Naive thymus-derived CD8-positive, alpha-beta T cell (primary cell): ENCODE measurements at regions not wholly inside any gene's neighbourhood (a gene's known extent, or its start where the extent isn't known, plus 50 kb on each side); places are given as distances from the start of the nearest gene placed in this dataset.

Source experiments
- ATAC-seq, 2 donors: fragments of 150-1000 bp; cut with Tn5 transposase in 1 of 2; sonication (Bioruptor Pico), chemical (Tn5 transposase) in 1 of 2; 1 replicate in 1 of 2; 2 replicates in 1 of 2; pipeline ENCODE4 v1.10.0; 2021; ENCODE audit warnings: mild to moderate bottlenecking in 2 of 2, moderate library complexity in 2 of 2
- POLR2A ChIA-PET: fragments of 350-600 bp; sonication (Branson Sonifier 250); formaldehyde crosslinking; loops from one replicate; lab custom pipeline; 2021; ENCODE audit warnings: antibody characterized with exemption; lab: Charles Lee
- DNase-seq, 10 donors: peaks; one replicate each; pipeline versions ENCODE4 v3.0.0 to v3.0.0-alpha.2; 2020 to 2022
- H3K27ac Mint-ChIP-seq, 10 donors: one replicate each; pipeline ENCODE4 v1.8.0; 2020 to 2022; ENCODE audit warnings: mild to moderate bottlenecking in 10 of 10, mixed read lengths in 10 of 10, moderate library complexity in 4 of 10, inconsistent platforms in 1 of 10
- H3K27me3 Mint-ChIP-seq, 5 donors: one replicate each; pipeline ENCODE4 v1.8.0; 2021 to 2022; ENCODE audit warnings: mixed read lengths in 5 of 5
- H3K36me3 Mint-ChIP-seq, 3 donors: one replicate each; pipeline ENCODE4 v1.8.0; 2020 to 2022; ENCODE audit warnings: mixed read lengths in 3 of 3, mild to moderate bottlenecking in 2 of 3, inconsistent platforms in 1 of 3
- H3K4me1 Mint-ChIP-seq, 4 donors: one replicate each; pipeline ENCODE4 v1.8.0; 2021 to 2022; ENCODE audit warnings: mixed read lengths in 4 of 4
- H3K4me3 Mint-ChIP-seq, 10 donors: one replicate each; pipeline ENCODE4 v1.8.0; 2020 to 2022; ENCODE audit warnings: mild to moderate bottlenecking in 10 of 10, mixed read lengths in 10 of 10, moderate library complexity in 6 of 10, inconsistent platforms in 1 of 10
- H3K9me3 Mint-ChIP-seq, 9 donors: one replicate each; pipeline ENCODE4 v1.8.0; 2020 to 2022; ENCODE audit warnings: mixed read lengths in 9 of 9, mild to moderate bottlenecking in 3 of 9, inconsistent platforms in 1 of 9, moderate library complexity in 1 of 9

- Mint-ChIP-seq H3K4me3 (no peak overlapping the region), H3K4me1 (no peaks in the 10 kb centered on the region), H3K36me3 (no peaks in the 10 kb centered on the region), H3K27ac (no peak overlapping the region), H3K27me3 (no peaks in the 10 kb centered on the region), H3K9me3 (peaks cover 0 to 18% (median 10%) of the 10 kb centered on the region in 9 donors)
- DNase-seq (no peak), ATAC-seq (no peak)
- POLR2A ChIA-PET = interaction anchor here (0.6 kb wide), 1 partner anchor 533 kb away, joined by 3 read pairs; no protein-coding TSS in a partner anchor
Observed at GRCh38 chr14:27205036-27205435, 607.2 kb upstream of the NOVA1 start.

GRCh38 chr14:27211741-27212140 is 613.9 kb upstream of the NOVA1 start:
- Mint-ChIP-seq H3K36me3 (no peaks in the 10 kb centered on the region), H3K4me3 (no peak overlapping the region), H3K9me3 (peaks cover under 1 to 41% (median 10%) of the 10 kb centered on the region in 9 donors), H3K27ac (no peak overlapping the region), H3K4me1 (no peaks in the 10 kb centered on the region), H3K27me3 (no peaks in the 10 kb centered on the region)
- DNase-seq (no peak), ATAC-seq (no peak)
- POLR2A ChIA-PET = no interaction called here

DNA sequence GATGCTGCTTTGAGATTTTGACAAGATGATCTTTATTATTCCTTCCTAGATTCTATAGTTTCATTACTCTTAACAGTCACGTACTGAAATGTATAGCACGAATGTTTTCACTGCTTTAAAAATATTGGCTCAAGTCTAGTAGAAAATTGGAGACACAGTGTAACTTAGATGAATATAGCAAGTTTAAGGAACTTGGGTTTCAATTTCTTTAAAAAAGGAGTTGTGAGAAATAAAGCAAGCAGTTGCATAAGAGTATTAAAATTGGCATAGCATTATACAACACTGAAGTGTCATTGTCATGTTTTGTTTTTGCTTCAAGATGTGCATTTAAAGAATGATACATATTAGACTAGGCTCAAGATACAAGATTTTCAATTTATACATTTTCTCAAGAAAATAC is 624.8 kb upstream of the NOVA1 start:
- no peaks in the 10 kb centered on the region for H3K4me1 Mint-ChIP-seq
- H3K27me3 Mint-ChIP-seq = no peaks in the 10 kb centered on the region
- POLR2A ChIA-PET = no interaction called here
- H3K9me3 Mint-ChIP-seq = peaks cover 17 to 46% (median 30%) of the 10 kb centered on the region in 9 donors
- no peak for ATAC-seq
- no peak for DNase-seq
- H3K36me3 Mint-ChIP-seq = peaks cover 0 to 22% (median 0%) of the 10 kb centered on the region in 3 donors
- no peak overlapping the region for H3K4me3 Mint-ChIP-seq
- H3K27ac Mint-ChIP-seq = no peak overlapping the region

GRCh38 chr14:27223906-27224305 is 626.1 kb upstream of the NOVA1 start:
- Mint-ChIP-seq H3K27me3 (no peaks in the 10 kb centered on the region), H3K36me3 (peaks cover 0 to 16% (median 0%) of the 10 kb centered on the region in 3 donors), H3K27ac (no peak overlapping the region), H3K9me3 (peaks cover 13 to 47% (median 25%) of the 10 kb centered on the region in 9 donors), H3K4me1 (no peaks in the 10 kb centered on the region), H3K4me3 (no peak overlapping the region)
- DNase-seq (no peak), ATAC-seq (no peak)
- POLR2A ChIA-PET = no interaction called here

GRCh38 chr14:27228053-27228452 is 630.2 kb upstream of the NOVA1 start:
- H3K36me3 Mint-ChIP-seq = peaks cover 0 to 8% (median 0%) of the 10 kb centered on the region in 3 donors
- POLR2A ChIA-PET = no interaction called here
- ATAC-seq (no peak), DNase-seq (no peak)
- H3K4me3 Mint-ChIP-seq = no peak overlapping the region
- peaks cover 5 to 27% (median 14%) of the 10 kb centered on the region in 9 donors for H3K9me3 Mint-ChIP-seq
- H3K27ac Mint-ChIP-seq = no peak overlapping the region
- no peaks in the 10 kb centered on the region for H3K4me1 Mint-ChIP-seq
- no peaks in the 10 kb centered on the region for H3K27me3 Mint-ChIP-seq

- no peak overlapping the region for H3K27ac Mint-ChIP-seq
- no peak overlapping the region for H3K4me3 Mint-ChIP-seq
- peaks cover 12 to 38% (median 15%) of the 10 kb centered on the region in 9 donors for H3K9me3 Mint-ChIP-seq
- ATAC-seq (no peak), DNase-seq (no peak)
- H3K27me3 Mint-ChIP-seq = no peaks in the 10 kb centered on the region
- H3K4me1 Mint-ChIP-seq = no peaks in the 10 kb centered on the region
- POLR2A ChIA-PET = no interaction called here
- peaks cover 0 to 8% (median 0%) of the 10 kb centered on the region in 3 donors for H3K36me3 Mint-ChIP-seq
Observed at GRCh38 chr14:27234331-27234730, 636.5 kb upstream of the NOVA1 start.

- no peak overlapping the region for H3K4me3 Mint-ChIP-seq
- H3K9me3 Mint-ChIP-seq = peaks cover 11 to 38% (median 13%) of the 10 kb centered on the region in 9 donors
- ATAC-seq (no peak), DNase-seq (no peak)
- H3K27ac Mint-ChIP-seq = no peak overlapping the region
- no peaks in the 10 kb centered on the region for H3K4me1 Mint-ChIP-seq
- no peaks in the 10 kb centered on the region for H3K27me3 Mint-ChIP-seq
- H3K36me3 Mint-ChIP-seq = no peaks in the 10 kb centered on the region
- POLR2A ChIA-PET = no interaction called here
Observed at GRCh38 chr14:27236601-27237000, 638.8 kb upstream of the NOVA1 start.

DNA sequence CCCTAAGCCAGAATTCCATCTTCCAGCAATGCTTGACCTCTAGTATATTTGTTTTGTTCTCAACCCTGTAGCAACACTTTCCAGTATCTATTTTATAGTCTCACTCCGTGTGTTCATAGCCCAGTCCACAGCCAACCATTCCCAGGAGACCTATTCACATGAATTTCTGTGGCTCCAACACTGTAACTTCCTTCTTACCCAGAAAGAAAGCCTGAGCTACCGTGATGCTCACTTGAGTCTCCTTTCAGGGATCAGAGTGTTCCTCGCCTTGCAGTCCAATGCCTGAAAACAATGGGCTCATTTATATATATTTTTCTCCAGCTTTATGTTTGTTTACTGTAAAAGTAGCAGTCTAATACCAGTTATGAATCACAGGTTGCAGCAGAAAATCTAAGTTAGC is 645.0 kb upstream of the NOVA1 start:
- Mint-ChIP-seq H3K27me3 (no peaks in the 10 kb centered on the region), H3K9me3 (peaks cover 10 to 52% (median 19%) of the 10 kb centered on the region in 9 donors), H3K4me1 (no peaks in the 10 kb centered on the region), H3K4me3 (no peak overlapping the region), H3K36me3 (no peaks in the 10 kb centered on the region), H3K27ac (no peak overlapping the region)
- DNase-seq (no peak), ATAC-seq (no peak)
- POLR2A ChIA-PET = no interaction called here

DNA sequence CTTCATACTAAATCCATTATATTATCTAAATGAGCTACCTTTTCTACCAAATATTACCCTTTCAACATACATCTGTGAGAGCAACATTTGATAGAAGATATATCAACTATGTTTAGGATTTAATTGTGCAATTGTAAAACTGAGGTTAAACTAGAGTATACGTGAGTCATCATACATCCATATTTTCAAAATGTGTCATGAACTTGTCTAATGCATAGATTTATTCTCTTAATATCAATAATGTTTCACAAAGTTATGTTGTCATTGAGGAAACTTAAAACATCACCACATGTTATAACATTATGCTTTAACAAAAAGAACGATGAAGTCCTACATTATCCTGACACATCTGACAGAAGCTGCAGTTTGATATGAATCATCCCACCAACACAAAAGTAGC is 645.5 kb upstream of the NOVA1 start:
- POLR2A ChIA-PET = no interaction called here
- H3K9me3 Mint-ChIP-seq = peaks cover 7 to 51% (median 19%) of the 10 kb centered on the region in 9 donors
- no peaks in the 10 kb centered on the region for H3K27me3 Mint-ChIP-seq
- ATAC-seq = no peak
- no peaks in the 10 kb centered on the region for H3K4me1 Mint-ChIP-seq
- DNase-seq = no peak
- no peak overlapping the region for H3K4me3 Mint-ChIP-seq
- H3K36me3 Mint-ChIP-seq = no peaks in the 10 kb centered on the region
- no peak overlapping the region for H3K27ac Mint-ChIP-seq

DNA sequence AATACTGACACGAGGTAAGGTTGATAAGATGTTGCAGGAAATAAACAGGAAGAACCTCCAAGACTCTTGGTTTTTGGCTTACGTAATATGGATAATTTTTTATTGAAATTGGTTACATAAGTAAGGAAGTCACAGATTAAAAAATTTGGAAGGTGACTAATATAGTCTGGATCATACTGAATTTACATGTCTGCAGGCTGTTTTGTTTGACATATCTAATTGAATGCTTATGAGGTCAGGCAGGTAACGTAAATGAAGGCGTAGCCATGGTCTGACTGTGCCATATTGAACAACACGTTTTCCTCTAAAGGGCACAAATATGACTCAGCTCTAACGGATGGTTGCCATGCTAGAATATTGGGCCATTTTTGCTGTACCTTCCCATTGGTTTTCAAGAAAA is 648.1 kb upstream of the NOVA1 start:
- Mint-ChIP-seq H3K4me1 (no peaks in the 10 kb centered on the region), H3K27ac (no peak overlapping the region), H3K27me3 (no peaks in the 10 kb centered on the region), H3K9me3 (peaks cover 0 to 63% (median 29%) of the 10 kb centered on the region in 9 donors), H3K4me3 (no peak overlapping the region), H3K36me3 (no peaks in the 10 kb centered on the region)
- ATAC-seq (no peak), DNase-seq (no peak)
- POLR2A ChIA-PET = no interaction called here

GRCh38 chr14:27253966-27254365 is 656.1 kb upstream of the NOVA1 start:
- DNase-seq (no peak), ATAC-seq (no peak)
- no peak overlapping the region for H3K27ac Mint-ChIP-seq
- H3K4me3 Mint-ChIP-seq = no peak overlapping the region
- H3K4me1 Mint-ChIP-seq = no peaks in the 10 kb centered on the region
- H3K9me3 Mint-ChIP-seq = peaks cover 0 to 40% (median 19%) of the 10 kb centered on the region in 9 donors
- POLR2A ChIA-PET = no interaction called here
- no peaks in the 10 kb centered on the region for H3K36me3 Mint-ChIP-seq
- H3K27me3 Mint-ChIP-seq = no peaks in the 10 kb centered on the region

DNA sequence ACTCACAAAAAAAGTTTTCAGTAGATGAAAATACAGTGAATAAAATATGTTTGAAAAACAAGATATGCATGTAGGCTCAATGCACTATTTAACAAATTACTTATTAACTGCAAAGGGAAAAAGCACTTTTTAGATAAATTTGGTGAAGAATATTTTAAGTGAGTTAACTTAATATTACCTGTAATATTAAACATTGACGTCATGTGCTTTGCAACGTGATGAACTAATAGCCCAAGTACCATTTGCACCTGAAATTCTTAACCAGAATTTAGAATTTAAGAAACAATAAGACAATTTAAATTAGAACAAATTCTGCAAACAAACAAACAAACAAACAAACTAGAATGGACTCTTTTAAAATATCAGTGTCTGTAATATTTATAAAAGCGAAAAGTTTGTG is 659.0 kb upstream of the NOVA1 start:
- DNase-seq (no peak), ATAC-seq (no peak)
- POLR2A ChIA-PET = no interaction called here
- no peaks in the 10 kb centered on the region for H3K27me3 Mint-ChIP-seq
- peaks cover 0 to 36% (median 15%) of the 10 kb centered on the region in 9 donors for H3K9me3 Mint-ChIP-seq
- no peaks in the 10 kb centered on the region for H3K4me1 Mint-ChIP-seq
- H3K27ac Mint-ChIP-seq = no peak overlapping the region
- H3K36me3 Mint-ChIP-seq = no peaks in the 10 kb centered on the region
- H3K4me3 Mint-ChIP-seq = no peak overlapping the region

GRCh38 chr14:27267876-27268275 is 670.0 kb upstream of the NOVA1 start:
- Mint-ChIP-seq H3K27me3 (no peaks in the 10 kb centered on the region), H3K4me3 (no peak overlapping the region), H3K9me3 (peaks cover 4 to 36% (median 13%) of the 10 kb centered on the region in 9 donors), H3K27ac (no peak overlapping the region), H3K4me1 (no peaks in the 10 kb centered on the region), H3K36me3 (no peaks in the 10 kb centered on the region)
- DNase-seq (no peak), ATAC-seq (no peak)
- POLR2A ChIA-PET = no interaction called here

DNA sequence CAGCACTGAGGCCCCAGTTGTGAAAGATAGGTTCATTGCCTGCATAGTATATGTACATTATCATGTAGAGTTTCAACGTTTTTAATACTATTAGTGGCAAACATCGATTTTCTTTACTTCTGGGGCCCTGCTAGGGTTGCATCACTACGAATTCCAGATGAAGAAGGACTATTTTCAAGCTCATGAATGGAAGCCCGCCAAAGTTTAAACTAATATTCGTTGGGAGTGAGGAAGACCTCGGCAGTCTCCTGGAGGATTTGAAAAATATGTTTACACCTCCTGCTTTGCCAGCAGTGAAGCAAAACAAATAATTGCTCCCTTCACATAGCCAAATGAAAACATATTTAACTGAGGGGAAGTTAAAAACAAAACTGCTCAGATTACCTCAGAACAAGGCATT is 672.9 kb upstream of the NOVA1 start:
- peaks cover 6 to 32% (median 16%) of the 10 kb centered on the region in 9 donors for H3K9me3 Mint-ChIP-seq
- no peaks in the 10 kb centered on the region for H3K27me3 Mint-ChIP-seq
- no peaks in the 10 kb centered on the region for H3K36me3 Mint-ChIP-seq
- H3K27ac Mint-ChIP-seq = no peak overlapping the region
- POLR2A ChIA-PET = no interaction called here
- DNase-seq (no peak), ATAC-seq (no peak)
- H3K4me3 Mint-ChIP-seq = no peak overlapping the region
- H3K4me1 Mint-ChIP-seq = no peaks in the 10 kb centered on the region
